ENCODE measurements at regions not wholly inside any gene's neighbourhood (a gene's known extent, or its start where the extent isn't known, plus 50 kb on each side); places are given as distances from the start of the nearest gene placed in this dataset.

DNA sequence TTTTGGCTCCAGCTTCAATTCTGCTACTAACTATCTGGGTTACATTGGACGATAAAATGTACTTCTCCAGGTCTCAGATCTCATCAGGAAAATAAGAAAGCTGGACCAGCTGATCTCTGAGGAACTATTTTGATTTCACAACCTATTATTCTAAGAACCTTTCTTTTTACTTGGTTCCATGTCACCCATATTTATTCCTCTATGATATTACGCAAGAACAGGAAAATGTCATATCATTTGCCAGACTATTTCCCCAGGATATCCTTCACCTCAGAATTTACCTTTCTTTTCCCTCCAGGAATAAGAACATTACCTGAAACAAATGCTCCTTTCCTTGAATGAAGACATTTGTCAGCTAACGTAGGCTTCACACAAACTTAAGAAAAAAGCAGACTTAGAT, 387.5 kb upstream of the RAG2 start:
- no peak overlapping the region for H3K27ac ChIP-seq (ENCODE audit: low read depth, low read length)
- Mint-ChIP-seq H3K36me3 (ENCODE audit: low read depth, unreplicated experiment) (no peaks in the 10 kb centered on the region), H3K27me3 (ENCODE audit: low read depth, unreplicated experiment) (no peaks in the 10 kb centered on the region), H3K4me3 (ENCODE audit: unreplicated experiment) (no peak overlapping the region), H3K9me3 (ENCODE audit: unreplicated experiment) (no peaks in the 10 kb centered on the region), H3K27ac (ENCODE audit: unreplicated experiment) (no peak overlapping the region), H3K4me1 (ENCODE audit: low read depth, unreplicated experiment) (no peaks in the 10 kb centered on the region)
- no peaks in the 10 kb centered on the region for H3K36me3 ChIP-seq (ENCODE audit: insufficient read depth, low read length)
- H3K79me2 ChIP-seq (ENCODE audit: insufficient read depth, low read length) = no peaks in the 10 kb centered on the region
- no peak for TF ChIP-seq CTCF (IDR thresholded peaks at IDR 0.05; ENCODE audit: insufficient read depth, low read depth, low read length)
- TF ChIP-seq EZH2 (IDR thresholded peaks at IDR 0.05; ENCODE audit: insufficient read depth, low read length) = no peak
- FAIRE-seq (peak; percentile 13), DNase-seq (ENCODE audit: low read depth) (no peak)
- no peak overlapping the region for H3K4me3 ChIP-seq (ENCODE audit: insufficient read depth, low read depth, low read length)
- no peaks in the 10 kb centered on the region for H3K27me3 ChIP-seq (ENCODE audit: insufficient read depth, low read length)
- H2AFZ ChIP-seq (ENCODE audit: low read depth, low read length) = no peak overlapping the region
- H3K4me2 ChIP-seq (ENCODE audit: low read length) = no peak overlapping the region
- H3K4me1 ChIP-seq (ENCODE audit: insufficient read depth, low read length) = no peaks in the 10 kb centered on the region
- no peak overlapping the region for H3K9ac ChIP-seq (ENCODE audit: low read length)
- no peaks in the 10 kb centered on the region for H3K9me3 ChIP-seq (ENCODE audit: insufficient read depth, low read depth, low read length)
- H4K20me1 ChIP-seq (ENCODE audit: insufficient read depth, low read length) = no peaks in the 10 kb centered on the region

GRCh38 chr11:36976741-36977140, 378.7 kb upstream of the RAG2 start:
- no peak overlapping the region for H3K27ac ChIP-seq (ENCODE audit: low read depth, low read length)
- no peak overlapping the region for H2AFZ ChIP-seq (ENCODE audit: low read depth, low read length)
- peaks cover 2% of the 10 kb centered on the region for H3K9me3 ChIP-seq (ENCODE audit: insufficient read depth, low read depth, low read length)
- H3K36me3 Mint-ChIP-seq (ENCODE audit: low read depth, unreplicated experiment) = no peaks in the 10 kb centered on the region
- H4K20me1 ChIP-seq (ENCODE audit: insufficient read depth, low read length) = no peaks in the 10 kb centered on the region
- H3K9me3 Mint-ChIP-seq (ENCODE audit: unreplicated experiment) = peaks cover 5% of the 10 kb centered on the region
- no peak for TF ChIP-seq EZH2 (IDR thresholded peaks at IDR 0.05; ENCODE audit: insufficient read depth, low read length)
- TF ChIP-seq CTCF (IDR thresholded peaks at IDR 0.05; ENCODE audit: insufficient read depth, low read depth, low read length) = no peak
- H3K27me3 Mint-ChIP-seq (ENCODE audit: low read depth, unreplicated experiment) = no peaks in the 10 kb centered on the region
- no peak overlapping the region for H3K4me2 ChIP-seq (ENCODE audit: low read length)
- H3K36me3 ChIP-seq (ENCODE audit: insufficient read depth, low read length) = no peaks in the 10 kb centered on the region
- no peaks in the 10 kb centered on the region for H3K27me3 ChIP-seq (ENCODE audit: insufficient read depth, low read length)
- H3K4me3 ChIP-seq (ENCODE audit: insufficient read depth, low read depth, low read length) = no peak overlapping the region
- no peak overlapping the region for H3K4me3 Mint-ChIP-seq (ENCODE audit: unreplicated experiment)
- FAIRE-seq (no peak), DNase-seq (ENCODE audit: low read depth) (no peak)
- no peaks in the 10 kb centered on the region for H3K4me1 Mint-ChIP-seq (ENCODE audit: low read depth, unreplicated experiment)
- no peak overlapping the region for H3K27ac Mint-ChIP-seq (ENCODE audit: unreplicated experiment)
- no peaks in the 10 kb centered on the region for H3K4me1 ChIP-seq (ENCODE audit: insufficient read depth, low read length)
- no peak overlapping the region for H3K9ac ChIP-seq (ENCODE audit: low read length)
- no peaks in the 10 kb centered on the region for H3K79me2 ChIP-seq (ENCODE audit: insufficient read depth, low read length)

GRCh38 chr11:36974771-36975170, 376.7 kb upstream of the RAG2 start:
- H3K27me3 ChIP-seq (ENCODE audit: insufficient read depth, low read length) = no peaks in the 10 kb centered on the region
- no peaks in the 10 kb centered on the region for H3K4me1 Mint-ChIP-seq (ENCODE audit: low read depth, unreplicated experiment)
- no peak overlapping the region for H3K27ac Mint-ChIP-seq (ENCODE audit: unreplicated experiment)
- FAIRE-seq = no peak
- no peaks in the 10 kb centered on the region for H3K4me1 ChIP-seq (ENCODE audit: insufficient read depth, low read length)
- H3K36me3 ChIP-seq (ENCODE audit: insufficient read depth, low read length) = no peaks in the 10 kb centered on the region
- H3K4me3 ChIP-seq (ENCODE audit: insufficient read depth, low read depth, low read length) = no peak overlapping the region
- peaks cover 2% of the 10 kb centered on the region for H3K9me3 ChIP-seq (ENCODE audit: insufficient read depth, low read depth, low read length)
- H3K79me2 ChIP-seq (ENCODE audit: insufficient read depth, low read length) = no peaks in the 10 kb centered on the region
- H3K4me3 Mint-ChIP-seq (ENCODE audit: unreplicated experiment) = no peak overlapping the region
- H3K9me3 Mint-ChIP-seq (ENCODE audit: unreplicated experiment) = peaks cover 5% of the 10 kb centered on the region
- no peak overlapping the region for H2AFZ ChIP-seq (ENCODE audit: low read depth, low read length)
- no peak for DNase-seq (ENCODE audit: low read depth)
- H3K27ac ChIP-seq (ENCODE audit: low read depth, low read length) = no peak overlapping the region
- no peak overlapping the region for H3K4me2 ChIP-seq (ENCODE audit: low read length)
- H3K27me3 Mint-ChIP-seq (ENCODE audit: low read depth, unreplicated experiment) = no peaks in the 10 kb centered on the region
- no peaks in the 10 kb centered on the region for H3K36me3 Mint-ChIP-seq (ENCODE audit: low read depth, unreplicated experiment)
- H3K9ac ChIP-seq (ENCODE audit: low read length) = no peak overlapping the region
- no peaks in the 10 kb centered on the region for H4K20me1 ChIP-seq (ENCODE audit: insufficient read depth, low read length)
- TF ChIP-seq EZH2 (IDR thresholded peaks at IDR 0.05; ENCODE audit: insufficient read depth, low read length) (no peak), CTCF (IDR thresholded peaks at IDR 0.05; ENCODE audit: insufficient read depth, low read depth, low read length) (no peak)
